Osteocyte (in vitro differentiated cells): ENCODE measurements at regions not wholly inside any gene's neighbourhood (a gene's known extent, or its start where the extent isn't known, plus 50 kb on each side); places are given as distances from the start of the nearest gene placed in this dataset.

Experiments used
- DNase-seq: peaks from one replicate; pipeline ENCODE4 v3.0.0; 2021; ENCODE audit warnings: mixed read lengths; ENCODE audit not compliant: unreplicated experiment; ENCODE audit errors: extremely low spot score
- H3K27ac Mint-ChIP-seq: one replicate; pipeline ENCODE4 v1.8.0; 2021; ENCODE audit warnings: mild to moderate bottlenecking, mixed read lengths; ENCODE audit not compliant: unreplicated experiment
- H3K27me3 Mint-ChIP-seq: one replicate; pipeline ENCODE4 v1.8.0; 2021; ENCODE audit warnings: mixed read lengths; ENCODE audit not compliant: unreplicated experiment
- H3K36me3 Mint-ChIP-seq: one replicate; pipeline ENCODE4 v1.8.0; 2021; ENCODE audit warnings: mixed read lengths; ENCODE audit not compliant: unreplicated experiment
- H3K4me1 Mint-ChIP-seq: one replicate; pipeline ENCODE4 v1.8.0; 2021; ENCODE audit warnings: mixed read lengths; ENCODE audit not compliant: unreplicated experiment
- H3K4me3 Mint-ChIP-seq: one replicate; pipeline ENCODE4 v1.8.0; 2021; ENCODE audit warnings: mild to moderate bottlenecking, moderate library complexity, mixed read lengths; ENCODE audit not compliant: unreplicated experiment
- H3K9me3 Mint-ChIP-seq: one replicate; pipeline ENCODE4 v1.8.0; 2021; ENCODE audit warnings: mixed read lengths; ENCODE audit not compliant: unreplicated experiment
- CTCF ChIP-seq: fragments of 200-600 bp; sonication (generic); IDR thresholded peaks from 2 replicates; pipeline ENCODE4 v1.5.0; 2021; ENCODE audit warnings: antibody characterized with exemption, mild to moderate bottlenecking, moderate library complexity

GRCh38 chr15:54841701-54842305 is 354.9 kb downstream of the RSL24D1 start:
- Mint-ChIP-seq H3K4me3 (no peak overlapping the region), H3K27me3 (no peaks in the 10 kb centered on the region)
- no peak for DNase-seq

GRCh38 chr15:54840621-54841398 is 355.9 kb downstream of the RSL24D1 start:
- peaks cover 5% of the 10 kb centered on the region for H3K9me3 Mint-ChIP-seq
- TF ChIP-seq CTCF: no peak
- H3K4me3 Mint-ChIP-seq: no peak overlapping the region
- no peaks in the 10 kb centered on the region for H3K27me3 Mint-ChIP-seq
- no peaks in the 10 kb centered on the region for H3K4me1 Mint-ChIP-seq
- no peak overlapping the region for H3K27ac Mint-ChIP-seq
- H3K36me3 Mint-ChIP-seq: no peaks in the 10 kb centered on the region
- no peak for DNase-seq

More at GRCh38 chr15:54841701-54842305, 354.9 kb downstream of the RSL24D1 start:
- no peaks in the 10 kb centered on the region for H3K4me1 Mint-ChIP-seq
- peaks cover 5% of the 10 kb centered on the region for H3K9me3 Mint-ChIP-seq
- no peaks in the 10 kb centered on the region for H3K36me3 Mint-ChIP-seq
- TF ChIP-seq CTCF: no peak
- no peak overlapping the region for H3K27ac Mint-ChIP-seq

- H3K36me3 Mint-ChIP-seq: no peaks in the 10 kb centered on the region
- H3K9me3 Mint-ChIP-seq: peaks cover 5% of the 10 kb centered on the region
- TF ChIP-seq CTCF: no peak
- H3K4me1 Mint-ChIP-seq: no peaks in the 10 kb centered on the region
- DNase-seq: no peak
- H3K27me3 Mint-ChIP-seq: no peaks in the 10 kb centered on the region
- H3K4me3 Mint-ChIP-seq: no peak overlapping the region
- no peak overlapping the region for H3K27ac Mint-ChIP-seq
Measured at GRCh38 chr15:54839379-54839778, 357.4 kb downstream of the RSL24D1 start.

GRCh38 chr15:54836052-54836795 is 360.5 kb downstream of the RSL24D1 start:
- H3K27me3 Mint-ChIP-seq: no peaks in the 10 kb centered on the region
- H3K36me3 Mint-ChIP-seq: no peaks in the 10 kb centered on the region
- no peak for TF ChIP-seq CTCF
- no peak for DNase-seq
- H3K4me3 Mint-ChIP-seq: no peak overlapping the region
- no peaks in the 10 kb centered on the region for H3K9me3 Mint-ChIP-seq
- H3K4me1 Mint-ChIP-seq: no peaks in the 10 kb centered on the region
- no peak overlapping the region for H3K27ac Mint-ChIP-seq

GRCh38 chr15:54829821-54830220 is 366.9 kb downstream of the RSL24D1 start:
- no peak for TF ChIP-seq CTCF
- H3K9me3 Mint-ChIP-seq: peaks cover 17% of the 10 kb centered on the region
- no peak overlapping the region for H3K27ac Mint-ChIP-seq
- no peak for DNase-seq
- H3K4me1 Mint-ChIP-seq: no peaks in the 10 kb centered on the region
- H3K4me3 Mint-ChIP-seq: no peak overlapping the region
- no peaks in the 10 kb centered on the region for H3K36me3 Mint-ChIP-seq
- H3K27me3 Mint-ChIP-seq: no peaks in the 10 kb centered on the region
